CD14-positive monocyte (primary cell): ENCODE measurements at regions not wholly inside any gene's neighbourhood (a gene's known extent, or its start where the extent isn't known, plus 50 kb on each side); places are given as distances from the start of the nearest gene placed in this dataset.

Experiments used
- DNase-seq, 3 donors: peaks; one replicate each; pipeline ENCODE4 v3.0.0-alpha.2; 2011 to 2022
- H2AFZ ChIP-seq: 2 replicates; pipeline ENCODE4 v1.6.0; 2012; ENCODE audit warnings: mild to moderate bottlenecking, low read depth, low read length, inconsistent platforms; ENCODE audit not compliant: insufficient read depth, poor library complexity, severe bottlenecking
- H3K27ac ChIP-seq, 2 donors: 1 replicate in 1 of 2; 2 replicates in 1 of 2; pipeline ENCODE4 v1.5.1; 2012 to 2013; ENCODE audit warnings: low read length in 2 of 2, control low read depth in 1 of 2, inconsistent platforms in 1 of 2, low read depth in 1 of 2, mild to moderate bottlenecking in 1 of 2
- H3K27me3 ChIP-seq, 2 donors: one replicate each; pipeline versions ENCODE4 v1.6.0 to v1.6.1; 2011 to 2013; ENCODE audit warnings: low read length in 2 of 2; ENCODE audit not compliant: control insufficient read depth in 2 of 2, insufficient read depth in 2 of 2
- H3K36me3 ChIP-seq, 2 donors: replicated peaks in 1 of 2; 1 replicate in 1 of 2; 2 replicates in 1 of 2; pipeline versions ENCODE4 v1.5.1 to v1.6.1; 2012 to 2013; ENCODE audit warnings: low read length in 2 of 2, control low read depth in 1 of 2, inconsistent platforms in 1 of 2, mild to moderate bottlenecking in 1 of 2; ENCODE audit not compliant: insufficient read depth in 2 of 2, control insufficient read depth in 1 of 2
- H3K4me1 ChIP-seq, 2 donors: 1 replicate in 1 of 2; 2 replicates in 1 of 2; pipeline versions ENCODE4 v1.5.1 to v1.6.1; 2012 to 2013; ENCODE audit warnings: low read length in 2 of 2, control low read depth in 1 of 2, inconsistent platforms in 1 of 2, mild to moderate bottlenecking in 1 of 2, moderate library complexity in 1 of 2; ENCODE audit not compliant: insufficient read depth in 2 of 2, control insufficient read depth in 1 of 2
- H3K4me2 ChIP-seq: replicated peaks from 2 replicates; pipeline ENCODE3; 2012; ENCODE audit warnings: low read length, moderate library complexity, mild to moderate bottlenecking; ENCODE audit not compliant: poor library complexity, severe bottlenecking; ENCODE audit errors: extremely low read depth
- H3K4me3 ChIP-seq, 3 experiments: fragments of 200-600 bp in 1 of 3; sonication (generic) in 1 of 3; replicated peaks in 1 of 3; 1 replicate in 2 of 3; 2 replicates in 1 of 3; pipeline ENCODE4 v1.5.1; 2011 to 2013; ENCODE audit warnings: low read length in 3 of 3, mild to moderate bottlenecking in 3 of 3, control low read depth in 2 of 3, low read depth in 2 of 3, inconsistent platforms in 1 of 3, moderate library complexity in 1 of 3
- H3K79me2 ChIP-seq: 2 replicates; pipeline ENCODE4 v1.6.0; 2012; ENCODE audit warnings: mild to moderate bottlenecking, control low read depth, inconsistent platforms, low read length, moderate library complexity; ENCODE audit not compliant: insufficient read depth
- H3K9ac ChIP-seq: 2 replicates; pipeline ENCODE4 v1.6.0; 2017; ENCODE audit warnings: low read length, mild to moderate bottlenecking; ENCODE audit not compliant: insufficient read depth, poor library complexity, severe bottlenecking
- H3K9me3 ChIP-seq, 2 donors: replicated peaks in 1 of 2; 1 replicate in 1 of 2; 2 replicates in 1 of 2; pipeline versions ENCODE4 v1.5.1 to v1.6.1; 2012 to 2013; ENCODE audit warnings: low read length in 2 of 2, control low read depth in 1 of 2; ENCODE audit not compliant: control insufficient read depth in 1 of 2, insufficient read depth in 1 of 2
- H4K20me1 ChIP-seq: 2 replicates; pipeline ENCODE4 v1.6.0; 2012; ENCODE audit warnings: mild to moderate bottlenecking, low read length, control low read depth, moderate library complexity; ENCODE audit not compliant: insufficient read depth
- H3K27ac Mint-ChIP-seq, 7 donors: one replicate each; pipeline ENCODE4 v1.8.0; 2020; ENCODE audit warnings: mild to moderate bottlenecking in 7 of 7, mixed read lengths in 7 of 7, moderate library complexity in 6 of 7, inconsistent platforms in 2 of 7
- H3K27me3 Mint-ChIP-seq, 3 donors: one replicate each; pipeline ENCODE4 v1.8.0; 2021 to 2022; ENCODE audit warnings: low read depth in 3 of 3, mild to moderate bottlenecking in 3 of 3, mixed read lengths in 3 of 3, moderate library complexity in 3 of 3, inconsistent platforms in 1 of 3
- H3K36me3 Mint-ChIP-seq, 2 donors: one replicate each; pipeline ENCODE4 v1.8.0; 2020; ENCODE audit warnings: mixed read lengths in 2 of 2, inconsistent platforms in 1 of 2, mild to moderate bottlenecking in 1 of 2
- H3K4me1 Mint-ChIP-seq: one replicate; pipeline ENCODE4 v1.8.0; 2020; ENCODE audit warnings: mild to moderate bottlenecking, mixed read lengths
- H3K4me3 Mint-ChIP-seq, 2 donors: one replicate each; pipeline ENCODE4 v1.8.0; 2020; ENCODE audit warnings: mild to moderate bottlenecking in 2 of 2, mixed read lengths in 2 of 2, moderate library complexity in 1 of 2
- H3K9me3 Mint-ChIP-seq, 7 donors: one replicate each; pipeline ENCODE4 v1.8.0; 2020 to 2022; ENCODE audit warnings: mixed read lengths in 7 of 7, mild to moderate bottlenecking in 6 of 7, moderate library complexity in 6 of 7, inconsistent platforms in 2 of 7
- WGBS: methylation state at CpG from one replicate; pipeline ENCODE4 v1.1.5; 2013; ENCODE audit warnings: missing lambda C conversion rate; ENCODE audit not compliant: insufficient coverage; 5-methylcytosine and 5-hydroxymethylcytosine counted together
- intact Hi-C, 2 donors: fragments of 100-400 bp; cut with micrococcal nuclease; formaldehyde crosslinking; loops; one replicate each; pipeline versions ENCODE4 v1.15.0 to v1.15.1; 2023
- TF ChIP-seq, protein P1 (sequence below): fragments of 200-600 bp; IDR thresholded peaks from one replicate; pipeline ENCODE4 v1.8.0; 2022; ENCODE audit warnings: antibody characterized with exemption, mild to moderate bottlenecking

DNA sequence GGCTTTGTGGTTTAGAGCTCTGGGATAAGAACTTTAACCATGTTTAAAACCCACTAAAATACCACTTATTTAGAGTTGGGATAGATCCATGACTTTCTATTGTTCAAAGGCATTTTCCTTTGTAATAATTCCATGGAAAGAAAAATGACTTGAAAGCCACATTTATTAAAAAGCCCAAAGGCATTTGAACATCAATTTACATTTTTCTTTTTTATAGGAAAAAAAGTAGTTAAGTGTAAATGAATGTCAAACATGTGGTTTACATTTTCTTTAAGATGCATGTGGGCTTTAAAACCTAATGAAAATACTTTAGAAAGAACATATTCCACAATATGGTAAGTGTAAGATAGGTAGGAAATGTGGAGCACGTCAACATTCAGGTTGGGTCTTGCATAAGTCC, 443.2 kb downstream of the TOX3 start:
- Histone ChIP-seq H3K79me2 (no peaks in the 10 kb centered on the region), H3K4me2 (no peak overlapping the region), H2AFZ (no peak overlapping the region), H3K9me3 (peaks cover 0 to 6% of the 10 kb centered on the region in 2 donors), H3K36me3 (no peaks in the 10 kb centered on the region), H3K27ac (no peak overlapping the region), H3K4me3 (no peak overlapping the region), H3K9ac (no peak overlapping the region), H3K4me1 (no peaks in the 10 kb centered on the region), H4K20me1 (no peaks in the 10 kb centered on the region), H3K27me3 (no peaks in the 10 kb centered on the region)
- Mint-ChIP-seq H3K27ac (no peak overlapping the region), H3K27me3 (peaks cover 0 to 2% (median 1%) of the 10 kb centered on the region in 3 donors), H3K36me3 (no peaks in the 10 kb centered on the region), H3K4me3 (no peak overlapping the region), H3K4me1 (no peaks in the 10 kb centered on the region), H3K9me3 (peaks cover 0 to 16% (median 5%) of the 10 kb centered on the region in 7 donors)
- TF ChIP-seq, protein P1, sequence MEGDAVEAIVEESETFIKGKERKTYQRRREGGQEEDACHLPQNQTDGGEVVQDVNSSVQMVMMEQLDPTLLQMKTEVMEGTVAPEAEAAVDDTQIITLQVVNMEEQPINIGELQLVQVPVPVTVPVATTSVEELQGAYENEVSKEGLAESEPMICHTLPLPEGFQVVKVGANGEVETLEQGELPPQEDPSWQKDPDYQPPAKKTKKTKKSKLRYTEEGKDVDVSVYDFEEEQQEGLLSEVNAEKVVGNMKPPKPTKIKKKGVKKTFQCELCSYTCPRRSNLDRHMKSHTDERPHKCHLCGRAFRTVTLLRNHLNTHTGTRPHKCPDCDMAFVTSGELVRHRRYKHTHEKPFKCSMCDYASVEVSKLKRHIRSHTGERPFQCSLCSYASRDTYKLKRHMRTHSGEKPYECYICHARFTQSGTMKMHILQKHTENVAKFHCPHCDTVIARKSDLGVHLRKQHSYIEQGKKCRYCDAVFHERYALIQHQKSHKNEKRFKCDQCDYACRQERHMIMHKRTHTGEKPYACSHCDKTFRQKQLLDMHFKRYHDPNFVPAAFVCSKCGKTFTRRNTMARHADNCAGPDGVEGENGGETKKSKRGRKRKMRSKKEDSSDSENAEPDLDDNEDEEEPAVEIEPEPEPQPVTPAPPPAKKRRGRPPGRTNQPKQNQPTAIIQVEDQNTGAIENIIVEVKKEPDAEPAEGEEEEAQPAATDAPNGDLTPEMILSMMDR: no peak
- no peak for DNase-seq
- intact Hi-C loops: no loop called here
- whole genome bisulfite sequencing: no CpG with 5 or more reads among the region's 1 CpG

DNA sequence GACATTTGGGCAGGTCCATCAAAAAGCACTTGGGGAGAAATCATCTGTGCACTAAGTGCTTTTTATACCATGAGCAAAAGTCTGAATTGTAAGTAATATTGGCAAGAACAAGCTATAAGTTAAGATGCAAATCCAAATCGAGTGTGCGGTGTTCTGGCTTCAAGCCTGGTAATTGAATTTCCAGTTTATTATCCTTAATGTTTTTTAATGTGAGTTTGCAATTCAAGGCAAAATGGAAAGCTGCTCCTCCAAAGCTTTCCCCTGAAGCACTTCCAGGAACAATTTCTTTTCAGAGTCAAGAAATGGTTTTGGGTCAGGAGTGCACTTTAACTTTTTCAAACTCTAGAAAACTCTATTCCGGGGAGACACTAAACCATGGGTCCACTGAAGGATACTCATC, 445.7 kb downstream of the TOX3 start:
- Mint-ChIP-seq H3K9me3 (peaks cover 0 to 14% (median 5%) of the 10 kb centered on the region in 7 donors), H3K27me3 (peaks cover 0 to 2% (median 0%) of the 10 kb centered on the region in 3 donors), H3K4me1 (no peaks in the 10 kb centered on the region), H3K4me3 (no peak overlapping the region), H3K27ac (no peak overlapping the region), H3K36me3 (no peaks in the 10 kb centered on the region)
- 100% methylated on average over 1 of the region's 3 CpGs for WGBS
- no peaks in the 10 kb centered on the region for H3K79me2 ChIP-seq
- no peaks in the 10 kb centered on the region for H3K4me1 ChIP-seq
- no peak overlapping the region for H3K4me2 ChIP-seq
- H2AFZ ChIP-seq: no peak overlapping the region
- no peak overlapping the region for H3K4me3 ChIP-seq
- intact Hi-C loops: no loop called here
- TF ChIP-seq, protein P1: no peak
- H3K36me3 ChIP-seq: no peaks in the 10 kb centered on the region
- DNase-seq: no peak
- no peaks in the 10 kb centered on the region for H3K27me3 ChIP-seq
- H3K27ac ChIP-seq: no peak overlapping the region
- H4K20me1 ChIP-seq: no peaks in the 10 kb centered on the region
- no peak overlapping the region for H3K9ac ChIP-seq
- peaks cover 0 to 6% of the 10 kb centered on the region in 2 donors for H3K9me3 ChIP-seq
